Activated naive CD4-positive, alpha-beta T cell treated with anti-CD3 and anti-CD28 coated beads, Interleukin-2, amount 50 U/mL, for 72 hours (primary cell): ENCODE measurements at regions not wholly inside any gene's neighbourhood (a gene's known extent, or its start where the extent isn't known, plus 50 kb on each side); places are given as distances from the start of the nearest gene placed in this dataset.
"Not testable (repeated sequence)": the region's sequence is repeated elsewhere in the genome, so short reads cannot be mapped to it uniquely, and the experiment has no call there.

ENCODE experiments used
- ATAC-seq, 2 donors: fragments of 150-1000 bp; cut with Tn5 transposase; 2 replicates each; pipeline ENCODE4 v1.10.0; 2021; ENCODE audit warnings: mild to moderate bottlenecking in 2 of 2, moderate library complexity in 2 of 2
- DNase-seq, 2 donors: peaks; one replicate each; pipeline ENCODE4 v3.0.0; 2021 to 2022; ENCODE audit warnings: low spot score in 2 of 2
- H3K27ac Mint-ChIP-seq, 2 donors: one replicate each; pipeline ENCODE4 v1.8.0; 2022; ENCODE audit warnings: mild to moderate bottlenecking in 2 of 2, mixed read lengths in 2 of 2
- H3K36me3 Mint-ChIP-seq, 2 donors: one replicate each; pipeline ENCODE4 v1.8.0; 2022; ENCODE audit warnings: mixed read lengths in 2 of 2
- H3K9me3 Mint-ChIP-seq, 2 donors: one replicate each; pipeline ENCODE4 v1.8.0; 2022; ENCODE audit warnings: mixed read lengths in 2 of 2

DNA sequence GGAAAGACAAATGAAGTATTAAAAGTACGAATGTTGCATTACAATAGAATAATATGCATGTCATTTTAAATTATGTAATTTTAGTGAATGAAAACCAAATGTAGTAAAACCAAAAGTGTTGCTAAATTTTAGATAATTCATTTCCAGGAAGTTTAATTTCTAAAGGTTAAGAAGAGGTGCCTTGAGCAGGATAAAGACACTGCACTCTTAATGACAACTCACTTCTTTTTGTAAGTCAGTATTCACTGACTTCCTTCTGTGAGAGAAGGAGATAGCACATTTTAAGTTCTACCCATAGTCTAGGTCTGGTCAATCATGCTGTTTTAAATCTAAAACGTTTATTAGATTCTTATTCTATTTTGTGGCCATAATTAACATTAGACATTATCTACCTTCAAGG lies 160.2 kb downstream of the CRPPA start:
- DNase-seq (no peak), ATAC-seq (no peak)
- H3K36me3 Mint-ChIP-seq, result no peaks in the 10 kb centered on the region
- H3K27ac Mint-ChIP-seq, result no peak overlapping the region
- H3K9me3 Mint-ChIP-seq, result no peaks in the 10 kb centered on the region

DNA sequence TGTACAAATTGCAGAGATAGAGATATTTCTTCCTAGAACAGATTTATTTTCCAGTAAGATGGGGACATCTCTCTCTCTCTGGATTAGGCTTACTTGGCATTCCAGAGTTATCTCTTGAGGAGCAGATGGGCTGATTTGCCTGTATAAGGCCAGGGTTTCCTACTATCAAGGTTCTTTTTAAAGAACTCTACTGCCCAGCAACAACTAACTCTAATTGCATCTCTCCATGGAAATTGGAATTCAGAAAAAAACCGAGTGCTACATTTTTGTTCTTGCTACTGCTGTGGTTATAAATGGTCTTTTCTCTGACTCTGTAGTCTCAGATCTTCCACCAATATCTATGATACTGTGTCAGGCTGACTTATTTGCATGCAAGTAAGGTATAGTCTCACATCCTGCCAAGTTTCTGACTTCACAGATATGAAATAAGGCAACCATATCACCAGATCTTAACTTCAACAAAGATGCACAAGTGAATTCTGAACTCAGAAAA lies 161.1 kb downstream of the CRPPA start:
- H3K9me3 Mint-ChIP-seq, result no peaks in the 10 kb centered on the region
- DNase-seq, result no peak
- ATAC-seq, result no peak
- H3K27ac Mint-ChIP-seq, result no peak overlapping the region
- peaks cover 0 to 7% of the 10 kb centered on the region in 2 donors for H3K36me3 Mint-ChIP-seq

DNA sequence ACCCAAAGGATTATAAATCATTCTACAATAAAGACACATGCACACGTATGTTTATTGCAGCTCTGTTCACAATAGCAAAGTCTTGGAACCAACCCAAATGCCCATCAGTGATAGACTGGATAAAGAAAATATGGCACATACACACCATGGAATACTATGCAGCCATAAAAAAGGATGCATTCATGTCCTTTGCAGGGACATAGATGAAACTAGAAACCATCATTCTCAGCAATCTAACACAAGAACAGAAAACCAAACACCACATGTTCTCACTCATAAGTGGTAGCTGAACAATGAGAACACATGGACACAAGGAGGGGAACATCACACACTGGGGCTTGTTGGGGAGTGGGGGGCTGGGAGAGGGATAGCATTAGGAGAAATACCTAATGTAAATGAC lies 164.9 kb downstream of the CRPPA start:
- not testable (repeated sequence) for DNase-seq, ATAC-seq, H3K27ac Mint-ChIP-seq
- Mint-ChIP-seq H3K9me3 (peaks cover 14 to 19% of the 10 kb centered on the region in 2 donors), H3K36me3 (peaks cover 0 to 25% of the 10 kb centered on the region in 2 donors)

DNA sequence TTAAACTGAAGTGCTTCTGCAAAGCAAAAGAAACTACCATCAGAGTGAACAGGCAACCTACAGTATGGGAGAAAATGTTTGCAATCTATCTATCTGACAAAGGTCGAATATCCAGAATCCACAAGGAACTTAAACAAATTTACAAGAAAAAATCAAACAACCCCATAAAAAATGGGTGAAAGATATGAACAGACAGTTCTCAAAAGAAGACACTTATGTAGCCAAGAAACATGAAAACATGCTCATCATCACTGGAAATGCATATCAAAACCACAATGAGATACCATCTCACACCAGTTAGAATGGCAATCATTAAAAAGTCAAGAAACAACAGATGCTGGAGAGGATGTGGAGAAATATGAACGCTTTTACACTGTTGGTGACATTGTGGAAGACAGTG lies 165.4 kb downstream of the CRPPA start:
- H3K27ac Mint-ChIP-seq, DNase-seq, ATAC-seq: not testable (repeated sequence)
- H3K9me3 Mint-ChIP-seq, result peaks cover 14 to 19% of the 10 kb centered on the region in 2 donors
- H3K36me3 Mint-ChIP-seq, result peaks cover 0 to 25% of the 10 kb centered on the region in 2 donors

DNA sequence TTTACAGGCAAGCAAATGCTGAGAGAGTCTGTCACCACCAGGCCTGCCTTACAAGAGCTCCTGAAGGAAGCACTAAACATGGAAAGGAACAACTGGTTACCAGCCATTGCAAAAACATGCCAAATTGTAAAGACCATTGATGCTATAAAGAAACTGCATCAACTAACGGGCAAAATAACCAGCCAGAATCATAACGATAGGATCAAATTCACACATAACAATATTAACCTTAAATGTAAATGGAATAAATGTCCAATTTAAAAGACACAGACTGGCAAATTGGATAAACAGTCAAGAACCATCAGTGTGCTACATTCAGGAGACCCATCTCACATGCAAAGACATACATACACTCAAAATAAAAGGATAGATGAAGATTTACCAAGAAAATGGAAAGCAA lies 170.7 kb downstream of the CRPPA start:
- not testable (repeated sequence) for DNase-seq, H3K27ac Mint-ChIP-seq, ATAC-seq
- Mint-ChIP-seq H3K9me3 (peaks cover 18 to 19% of the 10 kb centered on the region in 2 donors), H3K36me3 (peaks cover 0 to 30% of the 10 kb centered on the region in 2 donors)

DNA sequence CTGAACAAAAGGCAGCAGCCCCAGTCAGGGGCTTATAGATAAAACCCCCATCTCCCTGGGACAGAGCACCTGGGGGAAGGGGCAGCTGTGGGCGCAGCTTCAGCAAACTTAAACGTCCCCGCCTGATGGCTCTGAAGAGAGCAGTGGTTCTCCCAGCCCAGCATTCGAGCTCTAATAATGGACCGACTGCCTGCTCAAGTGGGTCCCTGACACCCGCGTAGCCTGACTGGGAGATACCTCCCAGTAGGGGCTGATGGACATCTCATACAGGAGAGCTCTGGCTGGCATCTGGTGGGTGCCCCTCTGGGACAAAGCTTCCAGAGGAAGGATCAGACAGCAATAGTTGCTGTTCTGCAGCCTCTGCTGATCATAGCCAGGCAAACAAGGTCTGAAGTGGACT lies 172.1 kb downstream of the CRPPA start:
- not testable (repeated sequence) for H3K27ac Mint-ChIP-seq, ATAC-seq, DNase-seq
- Mint-ChIP-seq H3K36me3 (peaks cover 0 to 16% of the 10 kb centered on the region in 2 donors), H3K9me3 (peaks cover 10 to 11% of the 10 kb centered on the region in 2 donors)

DNA sequence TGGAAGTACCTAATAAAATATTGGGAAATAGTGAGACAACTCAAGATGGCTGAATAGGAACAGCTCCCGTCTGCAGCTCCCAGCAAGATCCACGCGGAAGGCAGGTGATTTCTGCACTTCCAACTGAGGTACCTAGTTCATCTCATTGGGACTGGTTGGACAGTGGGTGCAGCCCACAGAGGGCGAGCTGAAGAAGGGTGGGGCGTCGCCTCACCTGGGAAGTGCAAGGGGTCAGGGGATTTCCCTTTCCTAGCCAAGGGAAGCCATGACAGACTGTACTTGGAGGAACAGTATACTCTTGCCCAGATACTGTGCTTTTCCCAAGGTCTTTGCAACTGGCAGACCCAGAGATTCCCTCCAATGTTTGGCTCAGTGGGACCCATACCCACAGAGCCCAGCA lies 172.8 kb downstream of the CRPPA start:
- H3K9me3 Mint-ChIP-seq, result peaks cover 9 to 10% of the 10 kb centered on the region in 2 donors
- DNase-seq, H3K27ac Mint-ChIP-seq, ATAC-seq: not testable (repeated sequence)
- peaks cover 0 to 15% of the 10 kb centered on the region in 2 donors for H3K36me3 Mint-ChIP-seq

DNA sequence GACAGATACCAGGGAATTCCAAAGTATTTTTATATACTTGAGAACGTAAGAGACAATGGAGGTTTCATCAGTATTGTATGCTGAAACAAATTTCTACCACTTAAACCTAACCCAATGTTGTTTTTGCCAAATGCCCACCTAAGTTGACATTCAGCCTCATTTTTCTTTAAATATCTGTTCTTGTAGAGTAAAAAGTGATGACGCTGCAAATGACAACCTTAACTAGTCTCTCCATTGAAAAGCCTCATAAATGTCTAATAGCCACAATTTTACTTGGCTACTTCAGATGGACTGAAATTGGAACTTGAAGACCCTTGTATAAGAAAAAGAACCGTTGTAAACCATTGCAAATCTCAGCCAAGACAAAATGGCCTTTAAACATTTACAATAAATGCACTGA lies 176.9 kb downstream of the CRPPA start:
- Mint-ChIP-seq H3K27ac (no peak overlapping the region), H3K36me3 (peaks cover 0 to under 1% of the 10 kb centered on the region in 2 donors), H3K9me3 (no peaks in the 10 kb centered on the region)
- ATAC-seq (no peak), DNase-seq (no peak)

DNA sequence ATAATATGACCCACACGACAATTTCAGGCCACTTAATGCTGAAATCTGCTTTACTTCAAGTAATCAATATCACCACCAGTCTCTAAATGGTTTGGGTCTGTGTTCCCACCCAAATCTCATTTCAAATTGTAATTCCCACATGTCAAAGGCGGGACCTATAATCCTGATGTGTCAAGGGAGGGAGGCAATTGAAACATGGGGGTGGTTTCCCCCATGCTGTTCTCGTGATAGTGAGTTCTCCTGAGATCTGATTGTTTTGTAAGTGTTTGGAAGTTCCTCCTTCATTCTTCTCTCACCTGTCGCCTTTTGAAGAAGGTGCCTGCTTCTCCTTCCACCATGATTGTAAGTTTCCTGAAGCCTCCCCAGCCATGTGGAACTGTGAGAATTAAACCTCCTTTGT lies 178.4 kb downstream of the CRPPA start:
- ATAC-seq (no peak), DNase-seq (no peak)
- no peaks in the 10 kb centered on the region for H3K36me3 Mint-ChIP-seq
- H3K27ac Mint-ChIP-seq, result no peak overlapping the region
- no peaks in the 10 kb centered on the region for H3K9me3 Mint-ChIP-seq

DNA sequence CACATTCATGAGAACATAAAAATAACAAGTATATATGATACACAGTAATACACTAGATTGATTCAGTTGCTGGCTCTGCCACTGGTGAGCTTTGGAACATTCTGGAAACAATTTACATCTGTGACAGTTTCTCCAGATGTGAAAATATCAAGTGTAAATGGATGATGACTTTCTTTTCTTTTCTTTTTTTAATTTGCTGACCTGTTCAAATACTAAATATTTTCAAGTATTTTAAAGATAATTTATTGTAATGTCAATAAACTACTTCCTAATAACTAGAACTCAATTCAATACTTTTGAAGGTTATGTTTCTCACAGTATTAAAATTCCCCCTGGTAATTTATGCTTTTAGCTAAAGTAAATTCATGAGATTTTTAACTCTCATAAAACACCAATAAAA lies 180.3 kb downstream of the CRPPA start:
- DNase-seq, result no peak
- Mint-ChIP-seq H3K36me3 (no peaks in the 10 kb centered on the region), H3K27ac (no peak overlapping the region), H3K9me3 (no peaks in the 10 kb centered on the region)
- ATAC-seq, result no peak

DNA sequence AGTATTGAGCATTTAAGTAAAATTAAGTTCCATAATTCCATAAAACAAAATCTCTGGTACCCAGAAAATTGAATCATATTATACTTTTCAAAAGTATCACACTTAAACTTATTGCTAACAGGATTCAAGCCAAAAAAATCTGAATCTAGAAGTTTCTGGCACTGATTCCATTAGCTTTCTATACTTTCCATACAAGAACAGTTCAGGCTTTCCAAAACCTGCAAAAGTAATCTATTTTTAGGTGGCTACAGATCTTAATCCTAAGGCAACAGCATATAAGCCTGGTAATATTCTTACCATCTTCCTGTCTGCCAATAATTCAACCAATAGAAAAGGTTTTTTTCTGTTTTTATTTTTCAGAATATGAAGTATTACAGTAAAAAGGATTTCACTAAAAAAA lies 185.0 kb downstream of the CRPPA start:
- DNase-seq (no peak), ATAC-seq (no peak)
- Mint-ChIP-seq H3K9me3 (no peaks in the 10 kb centered on the region), H3K27ac (no peak overlapping the region), H3K36me3 (no peaks in the 10 kb centered on the region)

DNA sequence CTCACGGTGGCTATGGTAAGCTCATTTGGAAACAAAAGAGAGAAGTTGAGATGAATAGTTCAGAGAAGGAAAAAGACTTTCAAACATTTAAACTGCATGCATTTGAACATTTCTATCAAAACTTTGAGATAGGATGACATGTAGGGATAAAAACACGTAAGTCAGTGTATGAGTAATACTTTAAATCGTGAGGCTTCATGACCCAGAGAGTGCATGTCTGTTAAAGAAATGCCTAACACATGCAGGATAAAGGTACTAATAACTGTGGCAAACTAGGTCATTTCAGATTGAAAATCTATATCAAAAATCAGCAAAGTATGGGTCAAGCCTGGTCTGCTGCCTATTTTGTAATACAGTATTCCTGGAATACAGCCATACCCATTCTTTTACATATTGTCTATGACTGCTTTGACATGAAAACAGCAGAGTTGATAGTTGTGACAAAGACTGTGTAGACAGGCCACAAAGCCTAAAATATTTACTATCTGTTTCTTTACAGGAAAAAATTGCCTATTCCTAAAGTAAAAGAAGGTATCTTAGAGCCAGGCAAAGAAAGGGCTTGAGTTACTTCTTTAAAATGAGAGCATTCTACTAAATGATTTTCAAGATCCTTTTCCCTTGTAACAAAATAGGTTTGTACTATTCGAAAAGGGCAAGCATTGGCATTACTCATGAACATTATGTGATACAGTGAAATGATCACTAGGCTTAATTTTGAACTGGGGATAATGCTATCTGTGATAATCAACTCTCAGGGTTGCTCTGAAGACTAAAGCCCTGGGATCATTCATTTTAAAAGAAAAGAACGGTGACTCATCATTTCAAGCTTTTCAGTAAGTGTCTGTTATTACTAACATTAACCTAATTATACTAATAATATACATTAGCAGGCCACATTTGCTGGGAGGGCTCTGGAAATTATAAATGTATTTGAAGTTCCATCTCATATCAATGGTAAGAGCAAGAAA lies 185.9 kb downstream of the CRPPA start:
- Mint-ChIP-seq H3K27ac (no peak overlapping the region), H3K36me3 (peaks cover 3 to 4% of the 10 kb centered on the region in 2 donors), H3K9me3 (peaks cover 3 to 8% of the 10 kb centered on the region in 2 donors)
- ATAC-seq (no peak), DNase-seq (no peak)

DNA sequence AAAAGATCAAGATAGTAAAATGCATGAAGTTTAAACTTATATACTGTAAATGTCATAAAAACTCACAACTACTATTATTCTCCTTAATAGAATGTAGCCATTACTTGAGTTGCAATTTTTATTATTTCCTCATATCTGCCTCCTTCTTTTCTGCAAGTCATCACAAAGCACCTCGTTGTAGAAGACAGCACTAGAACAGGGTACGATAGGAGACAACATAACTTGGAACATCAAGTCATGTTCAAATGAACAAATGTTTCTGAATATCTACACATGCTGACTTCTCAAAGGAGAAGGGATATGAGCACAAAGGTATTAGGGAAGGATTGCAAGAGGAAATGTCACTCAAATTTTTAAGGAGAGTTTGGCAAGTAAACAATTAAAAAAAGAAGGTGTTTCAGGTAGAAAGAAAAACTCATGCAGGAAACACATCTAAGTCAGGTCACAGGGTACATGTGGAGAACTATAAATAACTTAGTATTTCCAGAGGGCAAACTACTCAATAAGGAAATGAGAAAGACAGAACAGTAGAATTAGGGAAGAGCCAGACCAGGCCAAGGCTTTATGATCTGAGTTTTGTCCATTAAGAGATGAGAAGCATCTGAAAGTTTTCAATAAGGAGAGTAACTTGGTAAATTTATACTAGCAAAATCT lies 186.7 kb downstream of the CRPPA start:
- Mint-ChIP-seq H3K36me3 (peaks cover 9 to 12% of the 10 kb centered on the region in 2 donors), H3K27ac (no peak overlapping the region), H3K9me3 (peaks cover 10 to 15% of the 10 kb centered on the region in 2 donors)
- DNase-seq (no peak), ATAC-seq (no peak)

DNA sequence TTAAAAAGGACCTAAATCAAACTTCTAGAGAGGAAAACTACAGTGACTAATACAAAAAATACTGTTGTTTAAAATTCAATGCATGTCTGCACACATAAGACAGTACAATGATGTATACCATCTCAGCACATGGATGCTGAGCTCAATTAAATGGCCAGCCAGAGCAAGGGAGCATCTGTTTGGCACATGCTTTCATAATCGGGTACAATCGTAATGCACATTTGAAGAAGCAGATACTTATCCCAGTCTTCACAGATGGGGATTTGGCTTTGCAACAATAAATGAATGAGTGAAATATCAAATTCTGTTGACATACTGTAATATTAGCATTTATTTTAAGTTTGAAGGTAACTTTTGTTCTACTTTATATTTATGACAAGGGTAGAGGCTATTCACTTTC lies 187.8 kb downstream of the CRPPA start:
- no peak overlapping the region for H3K27ac Mint-ChIP-seq
- peaks cover 9 to 17% of the 10 kb centered on the region in 2 donors for H3K36me3 Mint-ChIP-seq
- ATAC-seq (no peak), DNase-seq (no peak)
- peaks cover 15 to 19% of the 10 kb centered on the region in 2 donors for H3K9me3 Mint-ChIP-seq

DNA sequence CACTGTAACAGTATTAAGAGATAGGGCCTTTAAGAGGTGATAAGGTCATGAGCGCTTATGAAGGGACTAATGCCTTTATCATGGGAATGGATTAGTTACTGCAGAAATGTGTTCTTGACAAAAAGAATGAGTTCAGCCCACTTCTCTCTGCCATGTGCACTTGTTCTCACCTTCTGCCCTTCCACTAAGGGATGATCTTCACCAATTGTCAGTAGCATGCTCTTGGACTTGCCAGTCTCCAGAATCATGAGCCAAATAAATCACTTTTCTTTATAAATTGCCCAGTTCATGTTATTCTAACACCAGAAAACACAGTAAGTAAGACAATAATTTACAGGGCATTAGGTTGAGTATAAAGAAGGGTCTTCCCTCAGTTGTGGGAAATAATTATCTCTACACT lies 189.1 kb downstream of the CRPPA start:
- DNase-seq (no peak), ATAC-seq (no peak)
- peaks cover 19 to 21% of the 10 kb centered on the region in 2 donors for H3K9me3 Mint-ChIP-seq
- no peak overlapping the region for H3K27ac Mint-ChIP-seq
- H3K36me3 Mint-ChIP-seq, result peaks cover 9 to 17% of the 10 kb centered on the region in 2 donors

DNA sequence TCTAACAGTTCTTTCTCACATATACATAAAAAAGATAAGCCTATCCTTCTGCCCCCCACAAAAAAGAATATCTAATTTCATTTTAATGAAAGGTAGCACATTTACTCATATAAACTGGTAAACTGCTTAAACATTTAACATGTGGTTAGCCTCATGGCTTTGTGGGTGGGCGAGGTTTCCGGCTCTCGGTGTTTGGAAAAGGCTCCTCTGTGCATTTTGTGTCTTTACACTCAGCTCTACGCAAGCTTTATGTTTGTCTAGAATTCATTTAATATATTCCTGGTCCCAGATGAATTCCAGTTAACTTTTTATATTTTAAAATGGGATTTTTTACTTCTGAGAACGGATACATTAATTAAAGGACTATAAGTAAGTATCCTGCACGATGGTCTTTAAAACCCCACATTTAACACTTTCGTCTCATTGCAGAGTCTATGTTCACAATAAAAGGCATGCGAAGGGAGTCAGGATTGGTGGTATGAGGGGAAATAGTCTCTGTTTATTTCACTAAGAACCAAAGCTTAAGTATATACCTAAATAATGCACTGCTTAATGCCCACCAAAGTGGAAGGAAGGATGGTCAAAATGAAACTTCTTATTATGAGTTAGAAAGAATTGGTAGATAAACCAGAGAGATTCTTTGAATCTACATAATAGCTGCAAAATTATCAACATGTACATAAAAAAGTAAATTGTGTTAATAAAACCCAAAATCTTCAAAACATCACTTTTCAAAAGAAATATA lies 197.2 kb downstream of the CRPPA start:
- DNase-seq (peak in 1 of 2 donors; percentile 10), ATAC-seq (peak in 1 of 2 donors; percentile 67)
- H3K9me3 Mint-ChIP-seq, result peaks cover 4 to 7% of the 10 kb centered on the region in 2 donors
- no peak overlapping the region for H3K27ac Mint-ChIP-seq
- no peaks in the 10 kb centered on the region for H3K36me3 Mint-ChIP-seq
